Endothelial cell (in vitro differentiated cells): ENCODE measurements at regions not wholly inside any gene's neighbourhood (a gene's known extent, or its start where the extent isn't known, plus 50 kb on each side); places are given as distances from the start of the nearest gene placed in this dataset.

ENCODE experiments used
- DNase-seq: peaks from one replicate; pipeline ENCODE4 v3.0.0; 2021; ENCODE audit warnings: low spot score
- H3K27ac Mint-ChIP-seq: one replicate; pipeline ENCODE4 v1.8.0; 2021; ENCODE audit warnings: mixed read lengths, inconsistent platforms; ENCODE audit not compliant: unreplicated experiment
- H3K27me3 Mint-ChIP-seq: one replicate; pipeline ENCODE4 v1.8.0; 2021; ENCODE audit warnings: mild to moderate bottlenecking, moderate library complexity, mixed read lengths, inconsistent platforms; ENCODE audit not compliant: unreplicated experiment
- H3K36me3 Mint-ChIP-seq: one replicate; pipeline ENCODE4 v1.8.0; 2021; ENCODE audit warnings: mild to moderate bottlenecking, low read depth, mixed read lengths, inconsistent platforms; ENCODE audit not compliant: unreplicated experiment
- H3K4me1 Mint-ChIP-seq: one replicate; pipeline ENCODE4 v1.8.0; 2021; ENCODE audit warnings: mild to moderate bottlenecking, mixed read lengths, inconsistent platforms; ENCODE audit not compliant: unreplicated experiment
- H3K4me3 Mint-ChIP-seq: one replicate; pipeline ENCODE4 v1.8.0; 2021; ENCODE audit warnings: mild to moderate bottlenecking, mixed read lengths, inconsistent platforms; ENCODE audit not compliant: unreplicated experiment
- H3K9me3 Mint-ChIP-seq: one replicate; pipeline ENCODE4 v1.8.0; 2021; ENCODE audit warnings: mixed read lengths, inconsistent platforms; ENCODE audit not compliant: unreplicated experiment
- TF ChIP-seq, protein P1 (sequence below): fragments of 200-600 bp; sonication (generic); IDR thresholded peaks from one replicate; pipeline ENCODE4 v1.5.0; 2021; ENCODE audit warnings: antibody characterized with exemption; ENCODE audit not compliant: unreplicated experiment

DNA sequence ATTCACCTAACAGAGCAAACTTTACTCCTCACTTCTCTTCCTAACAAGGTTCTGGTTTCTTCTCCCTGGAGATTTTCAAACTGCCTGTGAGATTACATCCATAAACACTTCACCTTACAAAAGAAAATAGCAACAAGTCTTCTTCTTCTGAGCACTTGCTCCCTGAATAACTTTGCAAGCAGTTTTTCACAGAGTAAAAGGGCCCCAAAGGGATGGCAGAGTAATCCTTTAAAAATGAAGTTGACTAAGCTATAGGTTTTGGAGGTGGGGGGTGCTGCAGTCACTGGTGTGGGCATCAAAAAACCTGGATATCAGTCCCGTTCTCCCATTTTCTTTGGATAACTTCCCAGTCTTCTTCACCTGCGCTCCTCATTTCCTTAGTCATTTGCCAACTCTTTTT is 484.9 kb downstream of the MIAT start:
- H3K9me3 Mint-ChIP-seq, result no peaks in the 10 kb centered on the region
- peaks cover 4% of the 10 kb centered on the region for H3K27me3 Mint-ChIP-seq
- no peak overlapping the region for H3K4me3 Mint-ChIP-seq
- H3K4me1 Mint-ChIP-seq, result peaks cover 3% of the 10 kb centered on the region
- no peaks in the 10 kb centered on the region for H3K36me3 Mint-ChIP-seq
- H3K27ac Mint-ChIP-seq, result no peak overlapping the region
- TF ChIP-seq, protein P1, sequence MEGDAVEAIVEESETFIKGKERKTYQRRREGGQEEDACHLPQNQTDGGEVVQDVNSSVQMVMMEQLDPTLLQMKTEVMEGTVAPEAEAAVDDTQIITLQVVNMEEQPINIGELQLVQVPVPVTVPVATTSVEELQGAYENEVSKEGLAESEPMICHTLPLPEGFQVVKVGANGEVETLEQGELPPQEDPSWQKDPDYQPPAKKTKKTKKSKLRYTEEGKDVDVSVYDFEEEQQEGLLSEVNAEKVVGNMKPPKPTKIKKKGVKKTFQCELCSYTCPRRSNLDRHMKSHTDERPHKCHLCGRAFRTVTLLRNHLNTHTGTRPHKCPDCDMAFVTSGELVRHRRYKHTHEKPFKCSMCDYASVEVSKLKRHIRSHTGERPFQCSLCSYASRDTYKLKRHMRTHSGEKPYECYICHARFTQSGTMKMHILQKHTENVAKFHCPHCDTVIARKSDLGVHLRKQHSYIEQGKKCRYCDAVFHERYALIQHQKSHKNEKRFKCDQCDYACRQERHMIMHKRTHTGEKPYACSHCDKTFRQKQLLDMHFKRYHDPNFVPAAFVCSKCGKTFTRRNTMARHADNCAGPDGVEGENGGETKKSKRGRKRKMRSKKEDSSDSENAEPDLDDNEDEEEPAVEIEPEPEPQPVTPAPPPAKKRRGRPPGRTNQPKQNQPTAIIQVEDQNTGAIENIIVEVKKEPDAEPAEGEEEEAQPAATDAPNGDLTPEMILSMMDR, result no peak
- no peak for DNase-seq

DNA sequence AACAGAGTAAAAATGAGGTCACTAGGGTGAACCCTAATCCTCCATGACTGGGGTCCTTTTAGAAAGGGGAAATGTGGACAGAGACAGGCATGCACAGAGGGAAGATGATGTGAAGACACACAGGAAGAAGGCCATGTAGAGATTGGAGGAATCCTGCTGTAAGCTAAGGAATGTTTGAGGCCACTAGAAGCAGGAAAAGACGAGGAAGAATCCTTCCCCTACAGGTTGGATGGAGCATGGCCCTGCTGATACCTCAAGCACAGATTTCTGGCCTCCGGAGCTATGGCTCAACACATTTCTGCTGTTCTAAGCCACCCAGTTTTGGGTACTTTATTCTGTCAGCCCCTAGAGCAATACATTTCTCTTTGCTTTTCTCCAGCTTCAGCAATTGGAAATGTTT is 486.9 kb downstream of the MIAT start:
- H3K9me3 Mint-ChIP-seq, result no peaks in the 10 kb centered on the region
- H3K36me3 Mint-ChIP-seq, result no peaks in the 10 kb centered on the region
- peaks cover 3% of the 10 kb centered on the region for H3K4me1 Mint-ChIP-seq
- H3K27me3 Mint-ChIP-seq, result peaks cover 4% of the 10 kb centered on the region
- no peak for DNase-seq
- no peak overlapping the region for H3K27ac Mint-ChIP-seq
- TF ChIP-seq, protein P1, result no peak
- no peak overlapping the region for H3K4me3 Mint-ChIP-seq

DNA sequence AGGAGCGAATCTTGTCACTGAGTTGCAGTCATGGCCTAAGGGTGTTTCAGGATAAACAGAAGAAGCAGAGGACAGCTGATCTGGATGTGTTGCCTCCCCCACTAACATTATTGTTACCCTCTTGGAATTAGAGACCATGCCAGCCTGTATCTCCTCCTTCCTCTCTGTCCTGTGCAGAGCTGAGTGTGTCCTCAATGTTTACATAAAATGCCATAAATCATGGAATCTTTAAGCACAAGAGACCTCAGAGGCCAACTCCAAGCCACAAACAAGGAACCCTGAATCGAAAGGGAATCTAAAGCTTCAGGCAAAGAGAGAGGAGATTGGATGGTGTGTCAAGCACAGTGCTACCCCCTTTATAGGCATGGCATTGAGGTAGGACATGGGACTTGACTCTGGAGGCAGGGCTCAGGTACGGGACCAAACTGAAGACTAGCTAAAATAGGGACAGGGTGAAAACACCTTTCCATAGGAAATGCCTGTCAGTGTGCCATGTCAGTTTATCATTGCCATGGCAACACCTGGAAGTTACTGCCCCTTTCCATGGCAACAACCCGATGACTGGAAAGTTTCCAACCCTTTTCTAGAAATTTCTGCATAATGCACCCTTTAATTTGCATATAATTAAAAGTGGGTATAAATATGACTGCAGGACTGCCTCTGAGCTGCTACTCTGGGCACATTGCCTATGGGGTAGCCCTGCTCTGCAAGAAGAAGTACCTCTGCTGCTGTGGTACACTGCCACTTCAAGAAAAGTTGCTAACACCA is 489.7 kb downstream of the MIAT start:
- TF ChIP-seq, protein P1, result no peak
- H3K4me3 Mint-ChIP-seq, result no peak overlapping the region
- peaks cover 23% of the 10 kb centered on the region for H3K4me1 Mint-ChIP-seq
- peaks cover 4% of the 10 kb centered on the region for H3K27me3 Mint-ChIP-seq
- H3K36me3 Mint-ChIP-seq, result no peaks in the 10 kb centered on the region
- DNase-seq, result no peak
- no peaks in the 10 kb centered on the region for H3K9me3 Mint-ChIP-seq
- no peak overlapping the region for H3K27ac Mint-ChIP-seq

DNA sequence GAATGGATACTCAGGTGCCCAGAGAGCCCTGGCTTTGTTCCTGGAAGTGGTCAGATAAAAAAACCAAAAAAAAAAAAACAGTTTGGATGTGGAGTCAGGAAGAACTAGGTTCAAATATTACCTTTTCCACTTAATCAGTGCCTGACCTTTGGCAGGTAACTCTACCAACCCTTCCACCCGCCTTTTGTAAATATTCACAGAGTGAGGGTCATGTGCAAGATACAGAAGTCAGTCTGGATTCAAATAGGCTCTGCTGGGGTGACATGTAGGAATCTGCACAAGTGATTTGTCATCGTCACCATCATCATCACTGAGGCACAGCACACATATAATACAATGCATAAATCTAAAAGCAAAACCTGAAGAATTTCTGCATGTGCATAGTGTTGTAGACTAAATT is 490.7 kb downstream of the MIAT start:
- TF ChIP-seq, protein P1, result no peak
- Mint-ChIP-seq H3K36me3 (no peaks in the 10 kb centered on the region), H3K9me3 (no peaks in the 10 kb centered on the region), H3K27ac (no peak overlapping the region), H3K4me1 (peaks cover 30% of the 10 kb centered on the region), H3K27me3 (peaks cover 2% of the 10 kb centered on the region), H3K4me3 (no peak overlapping the region)
- no peak for DNase-seq

DNA sequence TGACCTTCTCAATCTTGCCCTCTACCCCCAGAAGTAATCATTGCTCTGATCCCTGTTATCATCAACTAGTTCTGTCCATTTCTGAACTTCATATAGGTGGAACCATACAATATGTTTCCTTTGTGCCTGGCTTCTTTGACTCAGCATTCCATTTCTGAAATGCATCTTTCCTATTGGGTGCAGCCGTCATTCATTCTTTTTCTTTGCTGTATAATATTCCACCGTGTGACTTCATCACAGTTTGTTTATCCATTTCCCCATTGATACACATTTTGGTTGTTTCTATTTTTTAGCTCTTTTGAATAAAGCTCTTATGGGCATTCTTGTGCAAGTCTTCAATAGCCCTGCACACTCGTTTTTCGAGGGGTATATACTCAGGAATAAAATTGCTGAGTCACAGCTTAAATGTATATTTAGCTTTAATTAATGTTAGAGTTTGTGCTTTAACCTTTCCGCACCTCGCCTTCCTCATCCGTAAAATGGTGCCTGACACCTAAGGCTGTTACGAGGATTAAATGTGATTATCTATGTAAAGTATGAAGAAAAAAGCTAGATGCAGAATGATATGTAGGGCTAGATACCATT is 491.6 kb downstream of the MIAT start:
- H3K4me1 Mint-ChIP-seq, result peaks cover 34% of the 10 kb centered on the region
- H3K27me3 Mint-ChIP-seq, result peaks cover 2% of the 10 kb centered on the region
- no peak overlapping the region for H3K4me3 Mint-ChIP-seq
- peaks cover 5% of the 10 kb centered on the region for H3K36me3 Mint-ChIP-seq
- no peaks in the 10 kb centered on the region for H3K9me3 Mint-ChIP-seq
- no peak overlapping the region for H3K27ac Mint-ChIP-seq
- no peak for DNase-seq
- TF ChIP-seq, protein P1, result no peak
